ENCODE measurements at regions not wholly inside any gene's neighbourhood (a gene's known extent, or its start where the extent isn't known, plus 50 kb on each side); places are given as distances from the start of the nearest gene placed in this dataset.

- Histone ChIP-seq H3K9me3 (ENCODE audit: control insufficient read depth in 1 of 2, insufficient read depth in 1 of 2, low read depth in 1 of 2, low read length in 2 of 2) (no peaks in the 10 kb centered on the region), H3K27ac (ENCODE audit: low read depth, low read length) (no peak overlapping the region), H3K27me3 (ENCODE audit: insufficient read depth, low read length) (no peaks in the 10 kb centered on the region), H3K4me2 (ENCODE audit: low read length) (no peak overlapping the region), H3K9ac (ENCODE audit: low read length) (no peak overlapping the region), H3K4me1 (ENCODE audit: control insufficient read depth in 1 of 2, insufficient read depth in 2 of 2, low read length in 2 of 2) (peaks cover 0 to 6% of the 10 kb centered on the region in 2 experiments; a peak in 2 of 4 replicates), H3K79me2 (ENCODE audit: insufficient read depth, low read length) (no peaks in the 10 kb centered on the region), H4K20me1 (ENCODE audit: insufficient read depth) (no peaks in the 10 kb centered on the region), H3K9me2 (ENCODE audit: insufficient read depth) (no peaks in the 10 kb centered on the region), H2AFZ (ENCODE audit: low read depth, low read length, poor library complexity, severe bottlenecking) (no peak overlapping the region), H3K4me3 (replicated peaks in 1 of 2; ENCODE audit: low read depth in 1 of 2, low read length in 2 of 2) (no peak overlapping the region), H3K36me3 (ENCODE audit: control insufficient read depth in 1 of 2, insufficient read depth in 2 of 2, low read length in 2 of 2) (no peaks in the 10 kb centered on the region)
- DNase-seq (ENCODE audit: low read depth, low spot score) (no peak), ATAC-seq (no peak)
- intact Hi-C loops (cut with micrococcal nuclease), result no loop called here
- ChIA-PET CTCF (no interaction called here), RAD21 (ENCODE audit: low non-redundant PET in 1 of 2, low total read pairs in 2 of 2, uncharacterized antibody in 2 of 2, unreplicated experiment in 2 of 2) (interaction anchor here in 1 of 2 experiments (0.5 kb wide), 1 partner anchor 362 kb away, joined by 5 read pairs; the partner anchor contains the start of gene UBE2E3), POLR2A (no interaction called here)
- BruUV-seq (replicated peaks), result no TSS peak
- TF ChIP-seq MAX (IDR thresholded peaks at IDR 0.05), result no peak
- TF ChIP-seq CTCF (IDR thresholded peaks at IDR 0.05 in 2 of 3, conservative IDR thresholded peaks at IDR 0.05 in 1 of 3; ENCODE audit: borderline replicate concordance in 1 of 3, insufficient read depth in 1 of 3, low read depth in 2 of 3, low read length in 2 of 3), result no peak
- no peak for TF ChIP-seq EZH2 (IDR thresholded peaks at IDR 0.05)
- TF ChIP-seq EZH2phosphoT487 (IDR thresholded peaks at IDR 0.05; ENCODE audit: borderline replicate concordance), result no peak
- no peak for TF ChIP-seq YY1 (IDR thresholded peaks at IDR 0.05; ENCODE audit: extremely low read depth, insufficient replicate concordance, low read depth, low read length)
- TF ChIP-seq POLR2AphosphoS5 (IDR thresholded peaks at IDR 0.05; ENCODE audit: low read depth, low read length), result no peak
- TF ChIP-seq RAD21 (IDR thresholded peaks at IDR 0.05; ENCODE audit: low read depth), result no peak
- TF ChIP-seq TCF7L2 (IDR thresholded peaks at IDR 0.05; ENCODE audit: borderline replicate concordance, extremely low read depth, insufficient read depth, insufficient read length), result no peak
Observed at GRCh38 chr2:180618570-180618969, 361.8 kb upstream of the UBE2E3 start.
